ENCODE measurements at regions not wholly inside any gene's neighbourhood (a gene's known extent, or its start where the extent isn't known, plus 50 kb on each side); places are given as distances from the start of the nearest gene placed in this dataset.

DNA sequence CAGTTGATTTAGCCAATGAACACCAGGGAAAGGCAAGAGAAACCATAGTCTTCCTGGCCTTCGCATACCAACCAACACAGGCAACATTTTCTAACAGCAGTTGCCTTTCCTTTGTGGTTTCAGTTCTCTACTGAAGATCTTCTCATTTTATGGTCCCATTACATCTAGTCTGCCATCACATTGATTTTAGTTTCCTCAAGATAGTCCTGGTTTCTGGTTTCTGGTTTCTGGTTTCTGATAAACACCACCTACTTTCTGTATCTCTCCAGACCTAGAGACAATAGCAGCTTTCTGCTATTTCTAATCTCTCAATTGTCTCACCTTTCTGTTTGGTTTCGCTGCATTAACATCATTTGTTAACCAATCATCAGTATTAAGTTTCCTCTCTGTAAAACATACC is 646.3 kb upstream of the SPANXN1 start:
- TF ChIP-seq, protein P1, sequence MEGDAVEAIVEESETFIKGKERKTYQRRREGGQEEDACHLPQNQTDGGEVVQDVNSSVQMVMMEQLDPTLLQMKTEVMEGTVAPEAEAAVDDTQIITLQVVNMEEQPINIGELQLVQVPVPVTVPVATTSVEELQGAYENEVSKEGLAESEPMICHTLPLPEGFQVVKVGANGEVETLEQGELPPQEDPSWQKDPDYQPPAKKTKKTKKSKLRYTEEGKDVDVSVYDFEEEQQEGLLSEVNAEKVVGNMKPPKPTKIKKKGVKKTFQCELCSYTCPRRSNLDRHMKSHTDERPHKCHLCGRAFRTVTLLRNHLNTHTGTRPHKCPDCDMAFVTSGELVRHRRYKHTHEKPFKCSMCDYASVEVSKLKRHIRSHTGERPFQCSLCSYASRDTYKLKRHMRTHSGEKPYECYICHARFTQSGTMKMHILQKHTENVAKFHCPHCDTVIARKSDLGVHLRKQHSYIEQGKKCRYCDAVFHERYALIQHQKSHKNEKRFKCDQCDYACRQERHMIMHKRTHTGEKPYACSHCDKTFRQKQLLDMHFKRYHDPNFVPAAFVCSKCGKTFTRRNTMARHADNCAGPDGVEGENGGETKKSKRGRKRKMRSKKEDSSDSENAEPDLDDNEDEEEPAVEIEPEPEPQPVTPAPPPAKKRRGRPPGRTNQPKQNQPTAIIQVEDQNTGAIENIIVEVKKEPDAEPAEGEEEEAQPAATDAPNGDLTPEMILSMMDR (optimal IDR thresholded peaks at IDR 0.05 in 1 of 3, IDR thresholded peaks at IDR 0.05 in 1 of 3, conservative IDR thresholded peaks at IDR 0.05 in 1 of 3; ENCODE audit: extremely low read depth in 1 of 3, insufficient read depth in 2 of 3, low read length in 3 of 3), result no peak
- TF ChIP-seq EZH2 (IDR thresholded peaks at IDR 0.05; ENCODE audit: low read length), result no peak
